ENCODE measurements at regions not wholly inside any gene's neighbourhood (a gene's known extent, or its start where the extent isn't known, plus 50 kb on each side); places are given as distances from the start of the nearest gene placed in this dataset.

- Histone ChIP-seq H3K4me2 (ENCODE audit: low read length) (no peak overlapping the region), H2AFZ (ENCODE audit: low read depth, low read length) (no peak overlapping the region), H3K9me3 (ENCODE audit: insufficient read depth, low read depth, low read length) (no peaks in the 10 kb centered on the region), H3K4me3 (ENCODE audit: insufficient read depth, low read depth, low read length) (no peak overlapping the region), H3K9ac (ENCODE audit: low read length) (no peak overlapping the region), H3K4me1 (ENCODE audit: insufficient read depth, low read length) (no peaks in the 10 kb centered on the region), H4K20me1 (ENCODE audit: insufficient read depth, low read length) (no peaks in the 10 kb centered on the region), H3K27ac (ENCODE audit: low read depth, low read length) (no peak overlapping the region), H3K36me3 (ENCODE audit: insufficient read depth, low read length) (no peaks in the 10 kb centered on the region), H3K27me3 (ENCODE audit: insufficient read depth, low read length) (no peaks in the 10 kb centered on the region), H3K79me2 (ENCODE audit: insufficient read depth, low read length) (no peaks in the 10 kb centered on the region)
- Mint-ChIP-seq H3K36me3 (ENCODE audit: low read depth, unreplicated experiment) (no peaks in the 10 kb centered on the region), H3K4me1 (ENCODE audit: low read depth, unreplicated experiment) (no peaks in the 10 kb centered on the region), H3K9me3 (ENCODE audit: unreplicated experiment) (peaks cover 5% of the 10 kb centered on the region), H3K27ac (ENCODE audit: unreplicated experiment) (no peak overlapping the region), H3K4me3 (ENCODE audit: unreplicated experiment) (no peak overlapping the region), H3K27me3 (ENCODE audit: low read depth, unreplicated experiment) (no peaks in the 10 kb centered on the region)
- TF ChIP-seq CTCF (IDR thresholded peaks at IDR 0.05; ENCODE audit: insufficient read depth, low read depth, low read length) (no peak), EZH2 (IDR thresholded peaks at IDR 0.05; ENCODE audit: insufficient read depth, low read length) (no peak)
- DNase-seq (ENCODE audit: low read depth) (no peak), FAIRE-seq (no peak)
These were observed 1170.5 kb upstream of the PABPC4L start for GRCh38 chr4:135372131-135372530.

- peaks cover 5% of the 10 kb centered on the region for H3K9me3 Mint-ChIP-seq (ENCODE audit: unreplicated experiment)
- FAIRE-seq: no peak
- H3K27me3 Mint-ChIP-seq (ENCODE audit: low read depth, unreplicated experiment): no peaks in the 10 kb centered on the region
- H3K36me3 Mint-ChIP-seq (ENCODE audit: low read depth, unreplicated experiment): no peaks in the 10 kb centered on the region
- no peaks in the 10 kb centered on the region for H3K9me3 ChIP-seq (ENCODE audit: insufficient read depth, low read depth, low read length)
- H3K79me2 ChIP-seq (ENCODE audit: insufficient read depth, low read length): no peaks in the 10 kb centered on the region
- H3K36me3 ChIP-seq (ENCODE audit: insufficient read depth, low read length): no peaks in the 10 kb centered on the region
- H3K4me3 ChIP-seq (ENCODE audit: insufficient read depth, low read depth, low read length): no peak overlapping the region
- H3K4me1 Mint-ChIP-seq (ENCODE audit: low read depth, unreplicated experiment): no peaks in the 10 kb centered on the region
- no peaks in the 10 kb centered on the region for H4K20me1 ChIP-seq (ENCODE audit: insufficient read depth, low read length)
- no peak overlapping the region for H3K9ac ChIP-seq (ENCODE audit: low read length)
- H3K4me2 ChIP-seq (ENCODE audit: low read length): no peak overlapping the region
- H2AFZ ChIP-seq (ENCODE audit: low read depth, low read length): no peak overlapping the region
- H3K27ac Mint-ChIP-seq (ENCODE audit: unreplicated experiment): no peak overlapping the region
- no peak for TF ChIP-seq CTCF (IDR thresholded peaks at IDR 0.05; ENCODE audit: insufficient read depth, low read depth, low read length)
- H3K27ac ChIP-seq (ENCODE audit: low read depth, low read length): no peak overlapping the region
- DNase-seq (ENCODE audit: low read depth): no peak
- no peaks in the 10 kb centered on the region for H3K4me1 ChIP-seq (ENCODE audit: insufficient read depth, low read length)
- no peaks in the 10 kb centered on the region for H3K27me3 ChIP-seq (ENCODE audit: insufficient read depth, low read length)
- H3K4me3 Mint-ChIP-seq (ENCODE audit: unreplicated experiment): no peak overlapping the region
These were observed 1169.5 kb upstream of the PABPC4L start for GRCh38 chr4:135371137-135371536.

- H3K27ac Mint-ChIP-seq (ENCODE audit: unreplicated experiment): no peak overlapping the region
- Histone ChIP-seq H3K4me3 (ENCODE audit: insufficient read depth, low read depth, low read length) (no peak overlapping the region), H3K27me3 (ENCODE audit: insufficient read depth, low read length) (no peaks in the 10 kb centered on the region), H3K27ac (ENCODE audit: low read depth, low read length) (no peak overlapping the region), H3K9me3 (ENCODE audit: insufficient read depth, low read depth, low read length) (no peaks in the 10 kb centered on the region), H3K36me3 (ENCODE audit: insufficient read depth, low read length) (no peaks in the 10 kb centered on the region), H2AFZ (ENCODE audit: low read depth, low read length) (no peak overlapping the region), H3K79me2 (ENCODE audit: insufficient read depth, low read length) (no peaks in the 10 kb centered on the region), H3K9ac (ENCODE audit: low read length) (no peak overlapping the region), H4K20me1 (ENCODE audit: insufficient read depth, low read length) (no peaks in the 10 kb centered on the region), H3K4me2 (ENCODE audit: low read length) (no peak overlapping the region), H3K4me1 (ENCODE audit: insufficient read depth, low read length) (no peaks in the 10 kb centered on the region)
- no peak for TF ChIP-seq EZH2 (IDR thresholded peaks at IDR 0.05; ENCODE audit: insufficient read depth, low read length)
- no peak for TF ChIP-seq CTCF (IDR thresholded peaks at IDR 0.05; ENCODE audit: insufficient read depth, low read depth, low read length)
- H3K27me3 Mint-ChIP-seq (ENCODE audit: low read depth, unreplicated experiment): no peaks in the 10 kb centered on the region
- peaks cover 2% of the 10 kb centered on the region for H3K9me3 Mint-ChIP-seq (ENCODE audit: unreplicated experiment)
- DNase-seq (ENCODE audit: low read depth): peak; percentile 22
- no peaks in the 10 kb centered on the region for H3K4me1 Mint-ChIP-seq (ENCODE audit: low read depth, unreplicated experiment)
- H3K36me3 Mint-ChIP-seq (ENCODE audit: low read depth, unreplicated experiment): no peaks in the 10 kb centered on the region
- no peak overlapping the region for H3K4me3 Mint-ChIP-seq (ENCODE audit: unreplicated experiment)
- FAIRE-seq: no peak
These were observed 1167.2 kb upstream of the PABPC4L start for GRCh38 chr4:135368831-135369230.

Data from astrocyte (in vitro differentiated cells and primary cell).